GM12878 (cell line): ENCODE measurements at regions not wholly inside any gene's neighbourhood (a gene's known extent, or its start where the extent isn't known, plus 50 kb on each side); places are given as distances from the start of the nearest gene placed in this dataset.

Source experiments
- ATAC-seq: fragments of 200-7000 bp; cut with Tn5 transposase; 3 replicates; pipeline ENCODE4 v1.9.1; 2020; ENCODE audit warnings: mild to moderate bottlenecking, moderate library complexity
- BruUV-seq: library from RNA; stranded (reverse); fragments of 400-500 nt; replicated peaks from 2 replicates; lab custom pipeline; 2021; lab: Mats Ljungman, UMichigan
- CTCF ChIA-PET: fragments of 300-600 bp; sonication (Branson Sonifier 250); formaldehyde crosslinking; extraction: SDS; loops from one replicate; lab custom pipeline; 2021; ENCODE audit warnings: inconsistent platforms; lab: Yijun Ruan, JAX
- POLR2A ChIA-PET: fragments of 350-600 bp; formaldehyde crosslinking; extraction: SDS; loops from one replicate; lab custom pipeline; 2021; ENCODE audit warnings: inconsistent platforms; lab: Charles Lee
- RAD21 ChIA-PET: fragments of 300-600 bp; sonication (Branson Sonifier 250); formaldehyde crosslinking; loops from one replicate; lab custom pipeline; 2023; ENCODE audit warnings: antibody characterized with exemption; ENCODE audit not compliant: unreplicated experiment; lab: Charles Lee
- SMC1A ChIA-PET: fragments of 300-600 bp; sonication (Branson Sonifier 250); formaldehyde crosslinking; loops from one replicate; lab custom pipeline; 2023; ENCODE audit not compliant: unreplicated experiment, uncharacterized antibody; lab: Charles Lee
- DNase-seq: peaks from one replicate; pipeline ENCODE4 v3.0.0-alpha.2; 2011; ENCODE audit warnings: low read depth, low spot score
- FAIRE-seq: peaks from 3 replicates; lab custom pipeline; 2011; peaks lifted over from hg19 to GRCh38; lab: Jason Lieb, UNC
- H2AFZ ChIP-seq: 2 replicates; pipeline ENCODE4 v1.6.0; 2011; ENCODE audit warnings: low read depth, low read length, control low read depth; ENCODE audit not compliant: control insufficient read depth
- H3K27ac ChIP-seq: 2 replicates; pipeline ENCODE4 v1.5.1; 2011; ENCODE audit warnings: control low read depth; ENCODE audit not compliant: control insufficient read depth, insufficient read depth
- H3K27me3 ChIP-seq, 2 experiments: replicated peaks in 1 of 2; 2 replicates each; pipeline versions ENCODE4 v1.6.0 to v1.6.1; 2011; ENCODE audit warnings: low read length in 1 of 2; ENCODE audit not compliant: control insufficient read depth in 2 of 2, insufficient read depth in 2 of 2
- H3K36me3 ChIP-seq, 2 experiments: 2 replicates each; pipeline ENCODE4 v1.5.1; 2011; ENCODE audit warnings: low read length in 1 of 2; ENCODE audit not compliant: control insufficient read depth in 2 of 2, insufficient read depth in 2 of 2
- H3K4me1 ChIP-seq: 2 replicates; pipeline ENCODE4 v1.6.1; 2011; ENCODE audit warnings: mild to moderate bottlenecking, low read length, moderate library complexity, mixed read lengths; ENCODE audit not compliant: control insufficient read depth, insufficient read depth
- H3K4me2 ChIP-seq: 2 replicates; pipeline ENCODE4 v1.6.0; 2011; ENCODE audit warnings: control low read depth; ENCODE audit not compliant: control insufficient read depth, insufficient read depth
- H3K4me3 ChIP-seq: fragments of 200-600 bp; sonication (generic); 2 replicates; pipeline ENCODE4 v1.5.1; 2016
- H3K79me2 ChIP-seq: 2 replicates; pipeline ENCODE4 v1.6.0; 2011; ENCODE audit warnings: low read length; ENCODE audit not compliant: control insufficient read depth, insufficient read depth
- H3K9ac ChIP-seq: 2 replicates; pipeline ENCODE4 v1.8.0; 2011; ENCODE audit warnings: low read length, control low read depth, mixed read lengths; ENCODE audit not compliant: control insufficient read depth, insufficient read depth
- H3K9me3 ChIP-seq: replicated peaks from 3 replicates; pipeline ENCODE4 v1.5.1; 2011; ENCODE audit warnings: mild to moderate bottlenecking, low read length; ENCODE audit not compliant: control insufficient read depth, insufficient read depth
- H4K20me1 ChIP-seq: 2 replicates; pipeline ENCODE4 v1.6.0; 2011; ENCODE audit not compliant: control insufficient read depth, insufficient read depth
- BRCA1 ChIP-seq: IDR thresholded peaks from 2 replicates; pipeline ENCODE4 v1.6.1; 2011; ENCODE audit warnings: low read depth, low read length, improper control_type of control experiment
- EGR1 ChIP-seq, 2 experiments: IDR thresholded peaks; 1 replicate in 1 of 2; 2 replicates in 1 of 2; pipeline ENCODE4 v1.6.1; 2011 to 2012; ENCODE audit warnings: low read depth in 2 of 2, low read length in 2 of 2, borderline replicate concordance in 1 of 2, mild to moderate bottlenecking in 1 of 2, moderate library complexity in 1 of 2
- IKZF1 ChIP-seq: fragments of 450-650 bp; conservative IDR thresholded peaks from 2 replicates; pipeline ENCODE4 v1.6.1; 2017; ENCODE audit warnings: antibody characterized with exemption, mild to moderate bottlenecking
- MXI1 ChIP-seq: fragments of 150-350 bp; IDR thresholded peaks from 2 replicates; pipeline ENCODE4 v1.6.1; 2011; ENCODE audit warnings: low read depth, mild to moderate bottlenecking, inconsistent platforms, low read length, improper control_type of control experiment
- NFYA ChIP-seq: IDR thresholded peaks from 2 replicates; pipeline ENCODE4 v1.6.1; 2011; ENCODE audit warnings: low read depth, mild to moderate bottlenecking, low read length, improper control_type of control experiment, borderline replicate concordance
- RB1 ChIP-seq: fragments of 450-650 bp; formaldehyde crosslinking; IDR thresholded peaks from 2 replicates; pipeline ENCODE4 v1.6.1; 2017; ENCODE audit warnings: mild to moderate bottlenecking, borderline replicate concordance
- SIX5 ChIP-seq: IDR thresholded peaks from 2 replicates; pipeline ENCODE4 v1.6.1; 2011; ENCODE audit warnings: mild to moderate bottlenecking, low read depth, low read length, moderate library complexity; ENCODE audit not compliant: severe bottlenecking
- WGBS: methylation state at CpG from one replicate; pipeline ENCODE4 v1.1.6; 2016; ENCODE audit warnings: low lambda C conversion rate; ENCODE audit not compliant: insufficient replicate concordance, insufficient coverage; ENCODE audit errors: missing lambda C conversion rate; 5-methylcytosine and 5-hydroxymethylcytosine counted together
- in situ Hi-C: fragments of 300-500 bp; cut with MboI; formaldehyde crosslinking; loops from 9 replicates; pipeline ENCODE4 v1.14.3; 2018; ENCODE audit warnings: mixed read lengths
- intact Hi-C: fragments of 100-400 bp; cut with micrococcal nuclease; formaldehyde crosslinking; loops from one replicate; pipeline ENCODE4 v1.14.2; 2022; ENCODE audit not compliant: unreplicated experiment
- TF ChIP-seq, protein P1 (sequence below), 3 experiments: IDR thresholded peaks in 2 of 3; conservative IDR thresholded peaks in 1 of 3; 2 replicates each; pipeline ENCODE4 v1.5.1; 2011; ENCODE audit warnings: low read depth in 3 of 3, low read length in 3 of 3, mild to moderate bottlenecking in 3 of 3, control low read depth in 2 of 3, moderate library complexity in 2 of 3, inconsistent platforms in 1 of 3, mixed read lengths in 1 of 3; ENCODE audit not compliant: control insufficient read depth in 2 of 3, insufficient read depth in 1 of 3; ENCODE audit errors: extremely low read depth in 1 of 3
- TF ChIP-seq, protein P2 (sequence below): IDR thresholded peaks from 2 replicates; pipeline ENCODE4 v1.6.1; 2011; ENCODE audit warnings: mild to moderate bottlenecking, low read depth, low read length, moderate library complexity; ENCODE audit not compliant: insufficient replicate concordance
- TF ChIP-seq, protein P3 (sequence below): fragments of 450-650 bp; formaldehyde crosslinking; IDR thresholded peaks from 2 replicates; pipeline ENCODE4 v1.5.0; 2022; ENCODE audit warnings: mild to moderate bottlenecking, missing genetic modification characterization
- TF ChIP-seq, protein P4 (sequence below): fragments of 450-650 bp; formaldehyde crosslinking; IDR thresholded peaks from 2 replicates; pipeline ENCODE4 v1.4.0; 2020; ENCODE audit warnings: mild to moderate bottlenecking, moderate library complexity
- TF ChIP-seq, protein P5 (sequence below): fragments of 450-650 bp; IDR thresholded peaks from 2 replicates; pipeline ENCODE4 v1.6.1; 2016; ENCODE audit warnings: mild to moderate bottlenecking

DNA sequence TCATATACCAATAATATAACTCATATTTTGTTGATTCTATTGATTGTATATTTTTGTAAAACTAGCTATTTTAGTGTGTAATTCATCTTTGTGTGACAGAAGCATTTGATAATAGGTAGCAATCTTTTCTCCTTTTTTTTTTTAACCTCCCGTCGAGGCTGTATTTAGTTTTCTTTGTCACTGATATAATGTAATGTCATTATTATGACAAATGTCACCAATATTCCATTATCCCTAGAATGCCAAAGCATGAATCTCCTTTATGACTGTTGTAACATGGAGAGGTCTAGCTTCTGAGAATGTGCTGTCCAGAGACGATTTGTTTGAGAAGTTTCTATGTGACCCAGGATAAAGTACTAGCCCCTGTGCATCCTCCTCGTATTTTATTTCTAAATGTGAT lies 639.0 kb upstream of the ATXN7L3B start:
- CTCF ChIA-PET, result interaction anchor here (0.9 kb wide), 1 partner anchor 17 kb away, joined by 3 read pairs; no protein-coding TSS in a partner anchor
- TF ChIP-seq IKZF1 (no peak), NFYA (no peak), BRCA1 (no peak), MXI1 (no peak), EGR1 (IDR thresholded peaks at IDR 0.05; ENCODE audit: borderline replicate concordance in 1 of 2, low read depth in 2 of 2, low read length in 2 of 2) (no peak), RB1 (no peak), SIX5 (no peak)
- TF ChIP-seq, protein P1, sequence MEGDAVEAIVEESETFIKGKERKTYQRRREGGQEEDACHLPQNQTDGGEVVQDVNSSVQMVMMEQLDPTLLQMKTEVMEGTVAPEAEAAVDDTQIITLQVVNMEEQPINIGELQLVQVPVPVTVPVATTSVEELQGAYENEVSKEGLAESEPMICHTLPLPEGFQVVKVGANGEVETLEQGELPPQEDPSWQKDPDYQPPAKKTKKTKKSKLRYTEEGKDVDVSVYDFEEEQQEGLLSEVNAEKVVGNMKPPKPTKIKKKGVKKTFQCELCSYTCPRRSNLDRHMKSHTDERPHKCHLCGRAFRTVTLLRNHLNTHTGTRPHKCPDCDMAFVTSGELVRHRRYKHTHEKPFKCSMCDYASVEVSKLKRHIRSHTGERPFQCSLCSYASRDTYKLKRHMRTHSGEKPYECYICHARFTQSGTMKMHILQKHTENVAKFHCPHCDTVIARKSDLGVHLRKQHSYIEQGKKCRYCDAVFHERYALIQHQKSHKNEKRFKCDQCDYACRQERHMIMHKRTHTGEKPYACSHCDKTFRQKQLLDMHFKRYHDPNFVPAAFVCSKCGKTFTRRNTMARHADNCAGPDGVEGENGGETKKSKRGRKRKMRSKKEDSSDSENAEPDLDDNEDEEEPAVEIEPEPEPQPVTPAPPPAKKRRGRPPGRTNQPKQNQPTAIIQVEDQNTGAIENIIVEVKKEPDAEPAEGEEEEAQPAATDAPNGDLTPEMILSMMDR (IDR thresholded peaks at IDR 0.05 in 2 of 3, conservative IDR thresholded peaks at IDR 0.05 in 1 of 3; ENCODE audit: control insufficient read depth in 2 of 3, extremely low read depth in 1 of 3, insufficient read depth in 1 of 3, low read depth in 3 of 3, low read length in 3 of 3), result no peak
- TF ChIP-seq, protein P2, sequence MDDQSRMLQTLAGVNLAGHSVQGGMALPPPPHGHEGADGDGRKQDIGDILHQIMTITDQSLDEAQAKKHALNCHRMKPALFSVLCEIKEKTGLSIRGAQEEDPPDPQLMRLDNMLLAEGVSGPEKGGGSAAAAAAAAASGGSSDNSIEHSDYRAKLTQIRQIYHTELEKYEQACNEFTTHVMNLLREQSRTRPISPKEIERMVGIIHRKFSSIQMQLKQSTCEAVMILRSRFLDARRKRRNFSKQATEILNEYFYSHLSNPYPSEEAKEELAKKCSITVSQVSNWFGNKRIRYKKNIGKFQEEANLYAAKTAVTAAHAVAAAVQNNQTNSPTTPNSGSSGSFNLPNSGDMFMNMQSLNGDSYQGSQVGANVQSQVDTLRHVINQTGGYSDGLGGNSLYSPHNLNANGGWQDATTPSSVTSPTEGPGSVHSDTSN, result no peak
- TF ChIP-seq, protein P3, sequence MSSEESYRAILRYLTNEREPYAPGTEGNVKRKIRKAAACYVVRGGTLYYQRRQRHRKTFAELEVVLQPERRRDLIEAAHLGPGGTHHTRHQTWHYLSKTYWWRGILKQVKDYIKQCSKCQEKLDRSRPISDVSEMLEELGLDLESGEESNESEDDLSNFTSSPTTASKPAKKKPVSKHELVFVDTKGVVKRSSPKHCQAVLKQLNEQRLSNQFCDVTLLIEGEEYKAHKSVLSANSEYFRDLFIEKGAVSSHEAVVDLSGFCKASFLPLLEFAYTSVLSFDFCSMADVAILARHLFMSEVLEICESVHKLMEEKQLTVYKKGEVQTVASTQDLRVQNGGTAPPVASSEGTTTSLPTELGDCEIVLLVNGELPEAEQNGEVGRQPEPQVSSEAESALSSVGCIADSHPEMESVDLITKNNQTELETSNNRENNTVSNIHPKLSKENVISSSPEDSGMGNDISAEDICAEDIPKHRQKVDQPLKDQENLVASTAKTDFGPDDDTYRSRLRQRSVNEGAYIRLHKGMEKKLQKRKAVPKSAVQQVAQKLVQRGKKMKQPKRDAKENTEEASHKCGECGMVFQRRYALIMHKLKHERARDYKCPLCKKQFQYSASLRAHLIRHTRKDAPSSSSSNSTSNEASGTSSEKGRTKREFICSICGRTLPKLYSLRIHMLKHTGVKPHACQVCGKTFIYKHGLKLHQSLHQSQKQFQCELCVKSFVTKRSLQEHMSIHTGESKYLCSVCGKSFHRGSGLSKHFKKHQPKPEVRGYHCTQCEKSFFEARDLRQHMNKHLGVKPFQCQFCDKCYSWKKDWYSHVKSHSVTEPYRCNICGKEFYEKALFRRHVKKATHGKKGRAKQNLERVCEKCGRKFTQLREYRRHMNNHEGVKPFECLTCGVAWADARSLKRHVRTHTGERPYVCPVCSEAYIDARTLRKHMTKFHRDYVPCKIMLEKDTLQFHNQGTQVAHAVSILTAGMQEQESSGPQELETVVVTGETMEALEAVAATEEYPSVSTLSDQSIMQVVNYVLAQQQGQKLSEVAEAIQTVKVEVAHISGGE (CRISPR knock-in tag), result no peak
- TF ChIP-seq, protein P4, sequence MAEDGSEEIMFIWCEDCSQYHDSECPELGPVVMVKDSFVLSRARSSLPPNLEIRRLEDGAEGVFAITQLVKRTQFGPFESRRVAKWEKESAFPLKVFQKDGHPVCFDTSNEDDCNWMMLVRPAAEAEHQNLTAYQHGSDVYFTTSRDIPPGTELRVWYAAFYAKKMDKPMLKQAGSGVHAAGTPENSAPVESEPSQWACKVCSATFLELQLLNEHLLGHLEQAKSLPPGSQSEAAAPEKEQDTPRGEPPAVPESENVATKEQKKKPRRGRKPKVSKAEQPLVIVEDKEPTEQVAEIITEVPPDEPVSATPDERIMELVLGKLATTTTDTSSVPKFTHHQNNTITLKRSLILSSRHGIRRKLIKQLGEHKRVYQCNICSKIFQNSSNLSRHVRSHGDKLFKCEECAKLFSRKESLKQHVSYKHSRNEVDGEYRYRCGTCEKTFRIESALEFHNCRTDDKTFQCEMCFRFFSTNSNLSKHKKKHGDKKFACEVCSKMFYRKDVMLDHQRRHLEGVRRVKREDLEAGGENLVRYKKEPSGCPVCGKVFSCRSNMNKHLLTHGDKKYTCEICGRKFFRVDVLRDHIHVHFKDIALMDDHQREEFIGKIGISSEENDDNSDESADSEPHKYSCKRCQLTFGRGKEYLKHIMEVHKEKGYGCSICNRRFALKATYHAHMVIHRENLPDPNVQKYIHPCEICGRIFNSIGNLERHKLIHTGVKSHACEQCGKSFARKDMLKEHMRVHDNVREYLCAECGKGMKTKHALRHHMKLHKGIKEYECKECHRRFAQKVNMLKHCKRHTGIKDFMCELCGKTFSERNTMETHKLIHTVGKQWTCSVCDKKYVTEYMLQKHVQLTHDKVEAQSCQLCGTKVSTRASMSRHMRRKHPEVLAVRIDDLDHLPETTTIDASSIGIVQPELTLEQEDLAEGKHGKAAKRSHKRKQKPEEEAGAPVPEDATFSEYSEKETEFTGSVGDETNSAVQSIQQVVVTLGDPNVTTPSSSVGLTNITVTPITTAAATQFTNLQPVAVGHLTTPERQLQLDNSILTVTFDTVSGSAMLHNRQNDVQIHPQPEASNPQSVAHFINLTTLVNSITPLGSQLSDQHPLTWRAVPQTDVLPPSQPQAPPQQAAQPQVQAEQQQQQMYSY, result no peak
- TF ChIP-seq, protein P5, sequence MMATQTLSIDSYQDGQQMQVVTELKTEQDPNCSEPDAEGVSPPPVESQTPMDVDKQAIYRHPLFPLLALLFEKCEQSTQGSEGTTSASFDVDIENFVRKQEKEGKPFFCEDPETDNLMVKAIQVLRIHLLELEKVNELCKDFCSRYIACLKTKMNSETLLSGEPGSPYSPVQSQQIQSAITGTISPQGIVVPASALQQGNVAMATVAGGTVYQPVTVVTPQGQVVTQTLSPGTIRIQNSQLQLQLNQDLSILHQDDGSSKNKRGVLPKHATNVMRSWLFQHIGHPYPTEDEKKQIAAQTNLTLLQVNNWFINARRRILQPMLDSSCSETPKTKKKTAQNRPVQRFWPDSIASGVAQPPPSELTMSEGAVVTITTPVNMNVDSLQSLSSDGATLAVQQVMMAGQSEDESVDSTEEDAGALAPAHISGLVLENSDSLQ, result no peak

More for the DNA sequence above, 639.0 kb upstream of the ATXN7L3B start:
- H4K20me1 ChIP-seq, result no peaks in the 10 kb centered on the region
- H3K9me3 ChIP-seq, result no peaks in the 10 kb centered on the region
- ChIA-PET POLR2A (interaction anchor here (1.3 kb wide), 1 partner anchor 23 kb away, joined by 3 read pairs; no protein-coding TSS in a partner anchor), SMC1A (interaction anchor here (0.6 to 1.4 kb wide), 3 partner anchors 12 to 1462 kb away, joined by 3 to 4 read pairs (median 3); no protein-coding TSS in a partner anchor), RAD21 (no interaction called here)
- no peaks in the 10 kb centered on the region for H3K36me3 ChIP-seq
- no peak overlapping the region for H3K4me3 ChIP-seq
- no peak for DNase-seq
- FAIRE-seq, result no peak
- ATAC-seq, result no peak
- no peak overlapping the region for H3K4me2 ChIP-seq
- H3K27me3 ChIP-seq, result no peaks in the 10 kb centered on the region
- no peaks in the 10 kb centered on the region for H3K4me1 ChIP-seq
- no peak overlapping the region for H3K27ac ChIP-seq
- intact Hi-C loops (no loop called here), in situ Hi-C loops (no loop called here)
- H3K9ac ChIP-seq, result no peak overlapping the region
- BruUV-seq, result no TSS peak
- no peak overlapping the region for H2AFZ ChIP-seq
- WGBS, result 27% methylated on average over 4 of the region's 4 CpGs
- H3K79me2 ChIP-seq, result no peaks in the 10 kb centered on the region
